Spleen (tissue), 11 donors: ENCODE measurements at regions not wholly inside any gene's neighbourhood (a gene's known extent, or its start where the extent isn't known, plus 50 kb on each side); places are given as distances from the start of the nearest gene placed in this dataset.

Experiments
- DNase-seq: peaks from one replicate; pipeline ENCODE4 v3.0.0-alpha.2; 2020
- H3K27ac ChIP-seq, 8 donors: fragments of 200-600 bp; sonication (generic) in 7 of 8; 1 replicate in 4 of 8; 2 replicates in 4 of 8; pipeline versions ENCODE4 v1.5.0 to v1.8.0; 2016 to 2021; ENCODE audit warnings: inconsistent platforms in 4 of 8, mild to moderate bottlenecking in 4 of 8, moderate library complexity in 1 of 8
- H3K27me3 ChIP-seq, 7 donors: fragments of 200-600 bp; sonication (generic) in 6 of 7; replicated peaks in 1 of 7; 1 replicate in 4 of 7; 2 replicates in 3 of 7; pipeline versions ENCODE4 v1.5.0 to v1.8.0; 2016 to 2021; ENCODE audit warnings: inconsistent platforms in 3 of 7, mild to moderate bottlenecking in 1 of 7
- H3K36me3 ChIP-seq, 6 donors: fragments of 200-600 bp; sonication (generic) in 5 of 6; 1 replicate in 4 of 6; 2 replicates in 2 of 6; pipeline versions ENCODE4 v1.5.0 to v1.8.0; 2016 to 2021; ENCODE audit warnings: inconsistent platforms in 2 of 6
- H3K4me1 ChIP-seq, 6 donors: fragments of 200-600 bp; sonication (generic) in 5 of 6; 1 replicate in 3 of 6; 2 replicates in 3 of 6; pipeline versions ENCODE4 v1.5.0 to v1.8.0; 2016 to 2021; ENCODE audit warnings: inconsistent platforms in 3 of 6
- H3K4me3 ChIP-seq, 8 donors: fragments of 200-600 bp; sonication (generic) in 7 of 8; 1 replicate in 4 of 8; 2 replicates in 4 of 8; pipeline versions ENCODE4 v1.5.0 to v1.8.0; 2016 to 2021; ENCODE audit warnings: inconsistent platforms in 4 of 8, mild to moderate bottlenecking in 4 of 8, moderate library complexity in 2 of 8
- H3K9me3 ChIP-seq, 8 donors: fragments of 200-600 bp; sonication (generic) in 7 of 8; 1 replicate in 4 of 8; 2 replicates in 4 of 8; pipeline versions ENCODE4 v1.5.0 to v1.8.0; 2016 to 2021; ENCODE audit warnings: inconsistent platforms in 4 of 8
- POLR2A ChIP-seq, 3 donors: fragments of 450-650 bp; IDR thresholded peaks; one replicate each; pipeline ENCODE4 v1.5.1; 2017; ENCODE audit warnings: antibody characterized with exemption in 3 of 3, mild to moderate bottlenecking in 1 of 3
- POLR2AphosphoS5 ChIP-seq, 3 donors: sonication (generic); formaldehyde crosslinking; IDR thresholded peaks; one replicate each; pipeline ENCODE4 v1.5.1; 2017; ENCODE audit warnings: antibody characterized with exemption in 3 of 3
- WGBS, 5 donors: extraction: QIAGEN DNeasy Blood & Tissue Kit in 3 of 5; methylation state at CpG; one replicate each; pipeline versions ENCODE4 v1.1.5 to v1.1.7; 2013 to 2018; 5-methylcytosine and 5-hydroxymethylcytosine counted together
- intact Hi-C: fragments of 100-400 bp; cut with DNase I; formaldehyde crosslinking; loops from one replicate; pipeline ENCODE4 v1.15.0; 2023; ENCODE audit warnings: low total_unique reads
- TF ChIP-seq, protein P1 (sequence below), 11 experiments: fragments of 200-600 bp in 7 of 11; fragments of 450-650 bp in 4 of 11; sonication (generic) in 4 of 11; IDR thresholded peaks in 8 of 11; conservative IDR thresholded peaks in 3 of 11; 1 replicate in 7 of 11; 2 replicates in 4 of 11; pipeline versions ENCODE4 v1.4.0 to v1.8.0; 2016 to 2021; ENCODE audit warnings: antibody characterized with exemption in 11 of 11, inconsistent platforms in 4 of 11, mild to moderate bottlenecking in 1 of 11
- donor health status: healthy with polysubstance abuse.
- donor health status: DM: no; HTN: no; CAD: no; lungs with moderate emphysema.
- donor health status: DM: no; HTN: no; CAD: no.
- donor health status: Bipolar disorder and iron deficiency.
- donor health status: healthy.
- donor health status: DM: no; HTN: no; CAD: no.
- donor health status: DM: yes; HTN: yes; CAD: no.

DNA sequence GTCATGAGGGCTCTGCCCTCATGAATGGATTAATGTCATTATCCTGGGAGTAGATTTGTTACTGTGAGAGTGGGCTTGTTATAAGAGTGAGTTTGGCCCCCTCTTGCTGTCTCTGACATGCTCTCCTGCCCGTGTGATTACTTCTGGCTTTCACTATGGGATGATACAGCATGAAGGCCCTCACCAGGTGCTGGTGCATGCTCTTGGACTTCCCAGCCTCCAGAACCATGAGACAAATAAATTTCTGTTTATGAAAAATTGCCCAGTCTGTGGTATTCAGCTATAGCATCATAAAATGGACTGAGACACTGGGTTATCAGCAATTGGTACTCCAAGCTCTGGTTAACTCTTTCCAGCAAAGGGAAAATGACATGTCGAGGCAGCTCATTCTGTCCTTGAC, 76.2 kb upstream of the MAP3K7 start:
- intact Hi-C loops: no loop called here
- no peak for DNase-seq
- 33 to 79% (median 69%) methylated on average over 2 of the region's 2 CpGs for WGBS, 5 donors
- no peak for TF ChIP-seq POLR2AphosphoS5 (IDR thresholded peaks at IDR 0.05)
- TF ChIP-seq, protein P1, sequence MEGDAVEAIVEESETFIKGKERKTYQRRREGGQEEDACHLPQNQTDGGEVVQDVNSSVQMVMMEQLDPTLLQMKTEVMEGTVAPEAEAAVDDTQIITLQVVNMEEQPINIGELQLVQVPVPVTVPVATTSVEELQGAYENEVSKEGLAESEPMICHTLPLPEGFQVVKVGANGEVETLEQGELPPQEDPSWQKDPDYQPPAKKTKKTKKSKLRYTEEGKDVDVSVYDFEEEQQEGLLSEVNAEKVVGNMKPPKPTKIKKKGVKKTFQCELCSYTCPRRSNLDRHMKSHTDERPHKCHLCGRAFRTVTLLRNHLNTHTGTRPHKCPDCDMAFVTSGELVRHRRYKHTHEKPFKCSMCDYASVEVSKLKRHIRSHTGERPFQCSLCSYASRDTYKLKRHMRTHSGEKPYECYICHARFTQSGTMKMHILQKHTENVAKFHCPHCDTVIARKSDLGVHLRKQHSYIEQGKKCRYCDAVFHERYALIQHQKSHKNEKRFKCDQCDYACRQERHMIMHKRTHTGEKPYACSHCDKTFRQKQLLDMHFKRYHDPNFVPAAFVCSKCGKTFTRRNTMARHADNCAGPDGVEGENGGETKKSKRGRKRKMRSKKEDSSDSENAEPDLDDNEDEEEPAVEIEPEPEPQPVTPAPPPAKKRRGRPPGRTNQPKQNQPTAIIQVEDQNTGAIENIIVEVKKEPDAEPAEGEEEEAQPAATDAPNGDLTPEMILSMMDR (IDR thresholded peaks at IDR 0.05 in 8 of 11, conservative IDR thresholded peaks at IDR 0.05 in 3 of 11): no peak
- TF ChIP-seq POLR2A (IDR thresholded peaks at IDR 0.05): no peak
- Histone ChIP-seq H3K27me3 (no peaks in the 10 kb centered on the region), H3K27ac (no peak overlapping the region), H3K9me3 (peaks cover 0 to 20% (median 17%) of the 10 kb centered on the region in 8 donors), H3K4me1 (no peaks in the 10 kb centered on the region), H3K4me3 (no peak overlapping the region), H3K36me3 (no peaks in the 10 kb centered on the region)

DNA sequence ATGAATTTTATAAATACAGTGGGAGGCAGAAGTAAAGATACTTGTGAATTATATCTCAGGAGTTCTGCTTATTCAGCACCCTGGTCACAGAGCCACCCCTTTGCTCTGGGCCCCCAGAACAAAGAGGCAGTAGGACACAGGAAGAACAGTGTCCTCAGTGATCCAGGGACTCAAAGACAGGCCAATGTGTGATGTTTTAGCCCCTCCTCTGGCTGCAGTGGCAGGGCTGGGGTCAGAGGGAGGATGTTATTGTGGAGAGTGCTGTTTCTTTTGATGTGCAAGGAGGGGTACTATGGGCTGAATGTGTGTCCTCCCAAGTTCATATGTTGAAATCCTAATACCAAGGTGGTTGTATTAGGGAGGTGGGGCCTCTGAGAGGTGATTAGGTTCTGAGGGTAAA, 74.1 kb upstream of the MAP3K7 start:
- TF ChIP-seq, protein P1 (IDR thresholded peaks at IDR 0.05 in 8 of 11, conservative IDR thresholded peaks at IDR 0.05 in 3 of 11): no peak
- TF ChIP-seq POLR2AphosphoS5 (IDR thresholded peaks at IDR 0.05) (no peak), POLR2A (IDR thresholded peaks at IDR 0.05) (no peak)
- no peaks in the 10 kb centered on the region for H3K27me3 ChIP-seq
- DNase-seq: no peak
- H3K36me3 ChIP-seq: no peaks in the 10 kb centered on the region
- intact Hi-C loops: no loop called here
- H3K4me1 ChIP-seq: no peaks in the 10 kb centered on the region
- H3K4me3 ChIP-seq: no peak overlapping the region
- H3K27ac ChIP-seq: no peak overlapping the region
- H3K9me3 ChIP-seq: peaks cover 0 to 20% (median 17%) of the 10 kb centered on the region in 8 donors

DNA sequence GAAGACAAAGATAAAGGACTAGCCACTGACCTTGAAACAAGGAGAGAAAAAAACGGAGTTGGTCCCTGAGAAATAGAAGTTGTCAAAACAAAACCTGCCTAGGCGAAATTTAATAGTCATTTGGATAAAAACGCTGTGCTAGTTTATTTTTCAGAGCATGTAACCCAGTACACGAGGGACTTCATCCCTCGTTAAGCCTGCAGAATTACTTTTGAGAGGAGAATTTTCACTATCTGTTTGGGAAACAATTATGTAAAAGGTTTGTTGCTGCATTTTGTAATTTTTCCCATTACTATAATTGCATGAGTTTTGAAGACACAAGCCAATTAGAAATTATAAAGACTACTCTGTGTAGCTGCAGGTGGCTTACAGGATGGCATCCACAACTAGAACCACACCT, 71.6 kb upstream of the MAP3K7 start:
- Histone ChIP-seq H3K27ac (no peak overlapping the region), H3K27me3 (no peaks in the 10 kb centered on the region), H3K9me3 (peaks cover 0 to 14% (median 12%) of the 10 kb centered on the region in 8 donors), H3K36me3 (no peaks in the 10 kb centered on the region), H3K4me3 (no peak overlapping the region), H3K4me1 (no peaks in the 10 kb centered on the region)
- TF ChIP-seq POLR2A (IDR thresholded peaks at IDR 0.05) (no peak), POLR2AphosphoS5 (IDR thresholded peaks at IDR 0.05) (no peak)
- TF ChIP-seq, protein P1 (IDR thresholded peaks at IDR 0.05 in 8 of 11, conservative IDR thresholded peaks at IDR 0.05 in 3 of 11): no peak
- 70 to 85% (median 77%) methylated on average over 5 of the region's 5 CpGs for WGBS, 5 donors
- intact Hi-C loops: no loop called here
- DNase-seq: no peak

DNA sequence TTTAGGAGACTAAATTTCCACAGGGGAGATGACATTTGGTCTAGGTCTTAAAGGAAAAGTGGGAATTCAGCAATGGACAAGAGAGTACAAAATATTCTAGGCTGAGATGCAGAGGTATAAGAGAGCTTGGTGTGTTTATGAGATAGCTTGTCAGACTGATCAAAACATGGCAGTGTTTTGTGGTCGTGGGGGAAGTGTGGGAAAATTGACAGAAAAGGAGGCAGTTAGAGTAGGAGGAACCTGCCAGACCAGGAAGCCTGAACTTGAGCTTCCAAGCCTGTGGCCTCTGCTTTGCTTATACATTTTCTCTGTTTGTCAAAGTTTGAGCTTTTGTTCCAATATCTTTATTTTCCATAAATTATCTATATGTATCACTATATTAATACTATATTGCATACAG, 69.5 kb upstream of the MAP3K7 start:
- Histone ChIP-seq H3K27me3 (no peaks in the 10 kb centered on the region), H3K36me3 (no peaks in the 10 kb centered on the region), H3K4me1 (no peaks in the 10 kb centered on the region), H3K27ac (no peak overlapping the region), H3K9me3 (no peaks in the 10 kb centered on the region), H3K4me3 (no peak overlapping the region)
- 5 to 20% (median 9%) methylated on average over 1 of the region's 1 CpG for WGBS, 5 donors
- intact Hi-C loops: no loop called here
- no peak for DNase-seq
- TF ChIP-seq POLR2A (IDR thresholded peaks at IDR 0.05) (no peak), POLR2AphosphoS5 (IDR thresholded peaks at IDR 0.05) (no peak)
- TF ChIP-seq, protein P1 (IDR thresholded peaks at IDR 0.05 in 8 of 11, conservative IDR thresholded peaks at IDR 0.05 in 3 of 11): no peak
